Neural progenitor cell (in vitro differentiated cells): ENCODE measurements at regions not wholly inside any gene's neighbourhood (a gene's known extent, or its start where the extent isn't known, plus 50 kb on each side); places are given as distances from the start of the nearest gene placed in this dataset.

Experiments used
- DNase-seq: peaks from one replicate; pipeline ENCODE4 v3.0.0-alpha.2; 2016; ENCODE audit warnings: low spot score
- H2AFZ ChIP-seq: fragments of 200-600 bp; sonication (generic); replicated peaks from 2 replicates; pipeline ENCODE4 v1.6.1; 2016; ENCODE audit warnings: antibody characterized with exemption
- H3F3A ChIP-seq: fragments of 200-600 bp; sonication (generic); 2 replicates; pipeline ENCODE4 v1.6.1; 2016; ENCODE audit warnings: antibody characterized with exemption, low read depth
- H3K27ac ChIP-seq: fragments of 200-600 bp; sonication (generic); 2 replicates; pipeline ENCODE4 v1.5.1; 2016; ENCODE audit warnings: mild to moderate bottlenecking
- H3K27me3 ChIP-seq: fragments of 200-600 bp; sonication (generic); 2 replicates; pipeline ENCODE4 v1.6.1; 2016; ENCODE audit warnings: mild to moderate bottlenecking, moderate library complexity
- H3K36me3 ChIP-seq: fragments of 200-600 bp; sonication (generic); 2 replicates; pipeline ENCODE4 v1.5.1; 2016
- H3K4me1 ChIP-seq: fragments of 200-600 bp; sonication (generic); 2 replicates; pipeline ENCODE4 v1.6.1; 2016; ENCODE audit warnings: mixed run types
- H3K4me2 ChIP-seq: fragments of 200-600 bp; sonication (generic); 2 replicates; pipeline ENCODE4 v1.6.1; 2016
- H3K4me3 ChIP-seq: fragments of 200-600 bp; sonication (generic); 2 replicates; pipeline ENCODE4 v1.5.1; 2016
- H3K79me2 ChIP-seq: fragments of 200-600 bp; sonication (generic); 2 replicates; pipeline ENCODE4 v1.6.1; 2016; ENCODE audit warnings: low read depth
- H3K9ac ChIP-seq: fragments of 200-600 bp; sonication (generic); 2 replicates; pipeline ENCODE4 v1.6.1; 2016
- H3K9me3 ChIP-seq: fragments of 200-600 bp; sonication (generic); 2 replicates; pipeline ENCODE4 v1.5.1; 2016; ENCODE audit warnings: low read depth
- H4K20me1 ChIP-seq: fragments of 200-600 bp; sonication (generic); 2 replicates; pipeline ENCODE4 v1.6.1; 2016; ENCODE audit warnings: low read depth
- H3K27ac Mint-ChIP-seq: 3 replicates; pipeline ENCODE4 v1.8.0; 2021; ENCODE audit warnings: mixed read lengths
- H3K27me3 Mint-ChIP-seq: 2 replicates; pipeline ENCODE4 v1.8.0; 2022; ENCODE audit warnings: low read depth, mild to moderate bottlenecking, inconsistent platforms, moderate library complexity, mixed read lengths; ENCODE audit not compliant: insufficient read depth
- H3K36me3 Mint-ChIP-seq: 3 replicates; pipeline ENCODE4 v1.8.0; 2021; ENCODE audit warnings: mixed read lengths
- H3K4me1 Mint-ChIP-seq: 3 replicates; pipeline ENCODE4 v1.8.0; 2021; ENCODE audit warnings: mixed read lengths
- H3K4me3 Mint-ChIP-seq: 3 replicates; pipeline ENCODE4 v1.8.0; 2021; ENCODE audit warnings: mild to moderate bottlenecking, moderate library complexity, mixed read lengths
- H3K9me3 Mint-ChIP-seq: 3 replicates; pipeline ENCODE4 v1.8.0; 2020; ENCODE audit warnings: mixed read lengths
- CTCF ChIP-seq: fragments of 200-600 bp; sonication (generic); IDR thresholded peaks from 2 replicates; pipeline ENCODE4 v1.5.1; 2017; ENCODE audit warnings: antibody characterized with exemption, mild to moderate bottlenecking
- EZH2 ChIP-seq: fragments of 200-600 bp; sonication (generic); IDR thresholded peaks from 2 replicates; pipeline ENCODE4 v1.6.1; 2017; ENCODE audit warnings: antibody characterized with exemption, mild to moderate bottlenecking, moderate library complexity
- EZH2phosphoT487 ChIP-seq: fragments of 200-600 bp; sonication (generic); IDR thresholded peaks from 2 replicates; pipeline ENCODE4 v1.6.1; 2017; ENCODE audit warnings: antibody characterized with exemption

- peaks cover 33% of the 10 kb centered on the region for H3K4me1 Mint-ChIP-seq
- H3K27ac Mint-ChIP-seq = no peak overlapping the region
- no peaks in the 10 kb centered on the region for H4K20me1 ChIP-seq
- no peak overlapping the region for H3K4me3 ChIP-seq
- H3K27ac ChIP-seq = no peak overlapping the region
- DNase-seq = no peak
- no peak overlapping the region for H2AFZ ChIP-seq
- peaks cover 12% of the 10 kb centered on the region for H3K27me3 Mint-ChIP-seq
- H3K36me3 Mint-ChIP-seq = no peaks in the 10 kb centered on the region
- H3K4me3 Mint-ChIP-seq = no peak overlapping the region
- peaks cover 9% of the 10 kb centered on the region for H3K9me3 Mint-ChIP-seq
- no peaks in the 10 kb centered on the region for H3F3A ChIP-seq
- H3K27me3 ChIP-seq = no peaks in the 10 kb centered on the region
- H3K36me3 ChIP-seq = no peaks in the 10 kb centered on the region
- H3K4me1 ChIP-seq = peaks cover 14% of the 10 kb centered on the region
- H3K9me3 ChIP-seq = no peaks in the 10 kb centered on the region
- TF ChIP-seq CTCF = no peak
- TF ChIP-seq EZH2 = no peak
- no peak for TF ChIP-seq EZH2phosphoT487
- no peaks in the 10 kb centered on the region for H3K79me2 ChIP-seq
- no peak overlapping the region for H3K9ac ChIP-seq
- no peak overlapping the region for H3K4me2 ChIP-seq
These were observed 102.1 kb upstream of the AGBL1 start for GRCh38 chr15:85977586-85977985.

GRCh38 chr15:85979929-85980328, 99.7 kb upstream of the AGBL1 start:
- no peak overlapping the region for H2AFZ ChIP-seq
- Mint-ChIP-seq H3K4me1 (peaks cover 19% of the 10 kb centered on the region), H3K27ac (no peak overlapping the region), H3K4me3 (no peak overlapping the region), H3K9me3 (peaks cover 9% of the 10 kb centered on the region), H3K36me3 (no peaks in the 10 kb centered on the region), H3K27me3 (peaks cover 3% of the 10 kb centered on the region)
- H3K27ac ChIP-seq = no peak overlapping the region
- no peaks in the 10 kb centered on the region for H3F3A ChIP-seq
- H4K20me1 ChIP-seq = no peaks in the 10 kb centered on the region
- H3K4me2 ChIP-seq = no peak overlapping the region
- H3K4me3 ChIP-seq = no peak overlapping the region
- H3K9ac ChIP-seq = no peak overlapping the region
- H3K36me3 ChIP-seq = no peaks in the 10 kb centered on the region
- H3K9me3 ChIP-seq = no peaks in the 10 kb centered on the region
- H3K4me1 ChIP-seq = peaks cover 9% of the 10 kb centered on the region
- no peak for TF ChIP-seq EZH2phosphoT487
- TF ChIP-seq EZH2 = no peak
- TF ChIP-seq CTCF = no peak
- no peaks in the 10 kb centered on the region for H3K79me2 ChIP-seq
- DNase-seq = no peak
- no peaks in the 10 kb centered on the region for H3K27me3 ChIP-seq

- no peak overlapping the region for H3K27ac Mint-ChIP-seq
These were observed 98.7 kb upstream of the AGBL1 start for GRCh38 chr15:85980946-85981345.

More at GRCh38 chr15:85980946-85981345, 98.7 kb upstream of the AGBL1 start:
- Histone ChIP-seq H3K36me3 (no peaks in the 10 kb centered on the region), H3K9me3 (no peaks in the 10 kb centered on the region), H3K4me1 (peaks cover 9% of the 10 kb centered on the region), H4K20me1 (no peaks in the 10 kb centered on the region), H3K9ac (no peak overlapping the region), H3K79me2 (no peaks in the 10 kb centered on the region), H3K4me3 (no peak overlapping the region), H3K27ac (no peak overlapping the region), H3F3A (no peaks in the 10 kb centered on the region), H2AFZ (peak overlapping the region; percentile 68), H3K4me2 (no peak overlapping the region), H3K27me3 (no peaks in the 10 kb centered on the region)
- no peak overlapping the region for H3K4me3 Mint-ChIP-seq
- H3K27me3 Mint-ChIP-seq = peaks cover 3% of the 10 kb centered on the region
- TF ChIP-seq EZH2phosphoT487 (no peak), CTCF (no peak), EZH2 (no peak)
- no peaks in the 10 kb centered on the region for H3K36me3 Mint-ChIP-seq
- no peak for DNase-seq
- peaks cover 7% of the 10 kb centered on the region for H3K9me3 Mint-ChIP-seq
- peaks cover 12% of the 10 kb centered on the region for H3K4me1 Mint-ChIP-seq
